Endothelial cell (in vitro differentiated cells): ENCODE measurements at regions not wholly inside any gene's neighbourhood (a gene's known extent, or its start where the extent isn't known, plus 50 kb on each side); places are given as distances from the start of the nearest gene placed in this dataset.
"Not testable (repeated sequence)": the region's sequence is repeated elsewhere in the genome, so short reads cannot be mapped to it uniquely, and the experiment has no call there.

Experiments
- DNase-seq: peaks from one replicate; pipeline ENCODE4 v3.0.0; 2021; ENCODE audit warnings: low spot score
- H3K27ac Mint-ChIP-seq: one replicate; pipeline ENCODE4 v1.8.0; 2021; ENCODE audit warnings: mixed read lengths, inconsistent platforms; ENCODE audit not compliant: unreplicated experiment
- H3K27me3 Mint-ChIP-seq: one replicate; pipeline ENCODE4 v1.8.0; 2021; ENCODE audit warnings: mild to moderate bottlenecking, moderate library complexity, mixed read lengths, inconsistent platforms; ENCODE audit not compliant: unreplicated experiment
- H3K36me3 Mint-ChIP-seq: one replicate; pipeline ENCODE4 v1.8.0; 2021; ENCODE audit warnings: mild to moderate bottlenecking, low read depth, mixed read lengths, inconsistent platforms; ENCODE audit not compliant: unreplicated experiment
- H3K4me1 Mint-ChIP-seq: one replicate; pipeline ENCODE4 v1.8.0; 2021; ENCODE audit warnings: mild to moderate bottlenecking, mixed read lengths, inconsistent platforms; ENCODE audit not compliant: unreplicated experiment
- H3K4me3 Mint-ChIP-seq: one replicate; pipeline ENCODE4 v1.8.0; 2021; ENCODE audit warnings: mild to moderate bottlenecking, mixed read lengths, inconsistent platforms; ENCODE audit not compliant: unreplicated experiment
- H3K9me3 Mint-ChIP-seq: one replicate; pipeline ENCODE4 v1.8.0; 2021; ENCODE audit warnings: mixed read lengths, inconsistent platforms; ENCODE audit not compliant: unreplicated experiment
- TF ChIP-seq, protein P1 (sequence below): fragments of 200-600 bp; sonication (generic); IDR thresholded peaks from one replicate; pipeline ENCODE4 v1.5.0; 2021; ENCODE audit warnings: antibody characterized with exemption; ENCODE audit not compliant: unreplicated experiment

DNA sequence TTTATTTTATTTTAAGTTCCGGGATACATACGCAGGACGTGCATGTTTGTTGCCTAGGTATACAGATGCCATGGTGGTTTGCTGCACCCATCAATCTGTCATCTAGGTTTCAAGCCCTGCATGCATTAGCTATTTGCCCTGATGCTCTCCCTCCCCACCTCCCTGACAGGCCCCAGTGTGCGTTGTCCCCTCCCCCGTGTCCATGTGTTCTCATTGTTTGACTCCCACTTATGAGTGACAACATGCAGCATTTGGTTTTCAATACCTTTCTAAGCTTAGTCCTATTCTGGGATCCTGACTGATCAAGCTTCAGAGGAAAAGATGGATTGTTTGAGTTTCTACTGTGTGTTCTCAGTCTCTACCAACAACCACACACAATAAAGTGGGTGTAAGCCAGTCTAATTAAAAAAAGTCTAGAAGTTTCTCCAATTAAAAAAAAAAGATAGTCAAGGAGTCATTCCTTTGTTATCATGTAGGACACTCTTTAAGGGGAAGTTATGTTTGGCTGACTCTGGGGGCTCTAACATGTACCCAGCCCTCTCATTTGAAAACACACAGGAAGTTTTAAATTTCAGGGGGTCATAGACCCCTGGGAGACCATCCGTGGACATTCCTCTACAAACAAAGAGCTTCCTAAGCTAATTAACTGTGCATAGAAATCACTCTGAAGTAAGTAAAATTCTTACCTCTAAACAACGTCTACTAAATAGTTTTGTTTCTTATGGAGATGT is 66.3 kb upstream of the ADAMTS18 start:
- DNase-seq: no peak
- Mint-ChIP-seq H3K27me3 (no peaks in the 10 kb centered on the region), H3K9me3 (no peaks in the 10 kb centered on the region), H3K27ac (no peak overlapping the region), H3K36me3 (no peaks in the 10 kb centered on the region), H3K4me3 (no peak overlapping the region), H3K4me1 (peaks cover 2% of the 10 kb centered on the region)
- TF ChIP-seq, protein P1, sequence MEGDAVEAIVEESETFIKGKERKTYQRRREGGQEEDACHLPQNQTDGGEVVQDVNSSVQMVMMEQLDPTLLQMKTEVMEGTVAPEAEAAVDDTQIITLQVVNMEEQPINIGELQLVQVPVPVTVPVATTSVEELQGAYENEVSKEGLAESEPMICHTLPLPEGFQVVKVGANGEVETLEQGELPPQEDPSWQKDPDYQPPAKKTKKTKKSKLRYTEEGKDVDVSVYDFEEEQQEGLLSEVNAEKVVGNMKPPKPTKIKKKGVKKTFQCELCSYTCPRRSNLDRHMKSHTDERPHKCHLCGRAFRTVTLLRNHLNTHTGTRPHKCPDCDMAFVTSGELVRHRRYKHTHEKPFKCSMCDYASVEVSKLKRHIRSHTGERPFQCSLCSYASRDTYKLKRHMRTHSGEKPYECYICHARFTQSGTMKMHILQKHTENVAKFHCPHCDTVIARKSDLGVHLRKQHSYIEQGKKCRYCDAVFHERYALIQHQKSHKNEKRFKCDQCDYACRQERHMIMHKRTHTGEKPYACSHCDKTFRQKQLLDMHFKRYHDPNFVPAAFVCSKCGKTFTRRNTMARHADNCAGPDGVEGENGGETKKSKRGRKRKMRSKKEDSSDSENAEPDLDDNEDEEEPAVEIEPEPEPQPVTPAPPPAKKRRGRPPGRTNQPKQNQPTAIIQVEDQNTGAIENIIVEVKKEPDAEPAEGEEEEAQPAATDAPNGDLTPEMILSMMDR: no peak

DNA sequence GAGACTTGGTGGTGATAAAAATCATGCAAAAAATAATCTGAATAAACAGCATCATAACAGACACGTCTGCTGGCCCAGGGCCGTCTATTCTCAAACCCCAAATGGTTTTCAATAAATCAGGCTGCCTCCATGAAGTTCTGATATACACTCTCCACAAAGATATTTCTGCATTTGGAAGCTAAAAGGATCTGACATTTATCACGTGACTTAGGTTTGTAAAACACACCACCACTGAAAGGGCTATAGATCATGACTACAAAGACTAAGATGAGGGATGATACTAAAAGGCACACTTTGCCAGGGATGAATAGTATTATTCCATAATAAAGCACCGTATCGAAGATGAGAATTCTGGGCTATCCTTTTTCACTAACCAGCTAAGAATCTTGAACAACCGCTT is 67.6 kb upstream of the ADAMTS18 start:
- TF ChIP-seq, protein P1: no peak
- no peaks in the 10 kb centered on the region for H3K27me3 Mint-ChIP-seq
- peaks cover 2% of the 10 kb centered on the region for H3K4me1 Mint-ChIP-seq
- H3K9me3 Mint-ChIP-seq: no peaks in the 10 kb centered on the region
- DNase-seq: no peak
- no peaks in the 10 kb centered on the region for H3K36me3 Mint-ChIP-seq
- H3K27ac Mint-ChIP-seq: no peak overlapping the region
- H3K4me3 Mint-ChIP-seq: no peak overlapping the region

DNA sequence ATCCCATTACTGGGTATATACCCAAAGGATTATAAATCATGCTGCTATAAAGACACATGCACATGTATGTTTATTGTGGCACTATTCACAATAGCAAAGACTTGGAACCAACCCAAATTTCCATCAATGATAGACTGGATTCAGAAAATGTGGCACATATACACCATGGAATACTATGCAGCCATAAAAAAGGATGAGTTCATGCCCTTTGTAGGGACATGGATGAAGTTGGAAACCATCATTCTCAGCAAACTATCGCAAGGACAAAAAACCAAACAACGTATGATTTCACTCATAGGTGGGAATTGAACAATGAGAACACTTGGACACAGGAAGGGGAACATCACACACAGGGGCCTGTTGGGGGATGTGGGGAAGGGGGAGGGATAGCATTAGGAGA is 71.7 kb upstream of the ADAMTS18 start:
- H3K27me3 Mint-ChIP-seq, H3K27ac Mint-ChIP-seq, DNase-seq, H3K36me3 Mint-ChIP-seq, H3K9me3 Mint-ChIP-seq, H3K4me3 Mint-ChIP-seq, H3K4me1 Mint-ChIP-seq: not testable (repeated sequence)

- Mint-ChIP-seq H3K36me3 (no peaks in the 10 kb centered on the region), H3K4me3 (no peak overlapping the region), H3K4me1 (no peaks in the 10 kb centered on the region), H3K9me3 (no peaks in the 10 kb centered on the region), H3K27ac (no peak overlapping the region), H3K27me3 (no peaks in the 10 kb centered on the region)
- TF ChIP-seq, protein P1: no peak
- DNase-seq: no peak
Observed at GRCh38 chr16:77509051-77509450, 74.2 kb upstream of the ADAMTS18 start.

- TF ChIP-seq, protein P1: no peak
- DNase-seq: no peak
- H3K9me3 Mint-ChIP-seq: no peaks in the 10 kb centered on the region
- no peaks in the 10 kb centered on the region for H3K27me3 Mint-ChIP-seq
- H3K4me1 Mint-ChIP-seq: no peaks in the 10 kb centered on the region
- H3K27ac Mint-ChIP-seq: no peak overlapping the region
- H3K36me3 Mint-ChIP-seq: no peaks in the 10 kb centered on the region
- H3K4me3 Mint-ChIP-seq: no peak overlapping the region
Observed at GRCh38 chr16:77509796-77510195, 75.0 kb upstream of the ADAMTS18 start.
